Muscle of arm (tissue), 1 donor: ENCODE measurements at regions not wholly inside any gene's neighbourhood (a gene's known extent, or its start where the extent isn't known, plus 50 kb on each side); places are given as distances from the start of the nearest gene placed in this dataset.
"Not testable (repeated sequence)": the region's sequence is repeated elsewhere in the genome, so short reads cannot be mapped to it uniquely, and the experiment has no call there.

Experiments
- DNase-seq: peaks from one replicate; pipeline ENCODE4 v3.0.0-alpha.2; 2013

GRCh38 chr3:150357923-150358607 is 50.0 kb upstream of the TSC22D2 start:
- DNase-seq: no peak

DNA sequence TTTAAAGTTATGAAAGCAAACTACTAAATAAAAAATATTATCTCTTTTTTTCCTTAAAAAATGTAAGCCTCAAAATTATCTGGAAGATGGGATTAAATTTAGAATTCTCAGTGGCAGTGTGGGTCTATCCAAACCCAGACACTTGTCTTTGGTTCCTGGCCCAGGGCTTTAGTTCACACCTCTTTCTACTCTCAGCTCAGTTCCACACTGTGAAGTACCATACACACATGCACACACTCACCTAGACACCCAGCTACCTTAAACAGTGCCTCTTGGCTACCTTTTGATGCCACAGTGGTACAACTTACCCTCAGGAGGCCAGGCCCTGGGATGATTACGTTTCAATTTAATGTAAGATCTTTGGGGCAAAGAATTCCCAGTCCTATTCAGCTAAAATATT is 51.0 kb upstream of the TSC22D2 start:
- no peak for DNase-seq

DNA sequence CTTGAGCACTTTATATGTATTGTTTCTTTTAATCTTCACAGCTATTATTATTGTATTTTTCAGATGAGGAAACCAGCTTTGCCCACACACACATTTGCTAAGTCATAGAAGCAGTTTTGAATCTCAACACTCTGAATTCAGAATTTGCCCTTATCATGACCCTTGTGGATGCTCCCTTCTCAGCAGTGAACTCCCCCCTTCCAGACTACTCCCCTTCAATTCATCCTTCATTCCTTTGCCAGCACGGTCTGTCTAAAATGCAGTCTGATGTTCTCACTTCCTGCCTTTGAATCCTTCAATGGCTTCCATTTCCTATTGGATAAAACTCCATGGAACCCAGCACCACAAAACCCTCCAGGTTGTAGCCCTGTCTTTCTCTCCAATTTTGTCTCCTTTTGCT is 52.5 kb upstream of the TSC22D2 start:
- no peak for DNase-seq

DNA sequence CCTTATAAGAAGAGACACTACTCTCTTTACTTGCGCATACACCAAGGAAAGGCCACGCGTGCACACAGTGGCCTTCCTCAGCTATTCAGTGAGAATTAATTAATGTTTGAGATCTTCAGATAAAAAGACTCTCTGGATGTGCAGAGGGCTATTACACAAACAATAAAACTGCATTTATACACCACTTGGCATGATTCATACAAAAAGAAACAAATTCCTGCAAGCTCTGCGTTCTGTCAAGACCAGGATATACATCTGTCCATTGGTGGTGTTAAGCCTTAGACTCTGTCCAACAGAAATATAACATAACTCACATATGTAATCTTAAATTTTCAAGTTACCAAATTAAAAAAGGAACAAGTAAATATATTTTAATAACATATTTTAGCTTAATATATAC is 55.2 kb upstream of the TSC22D2 start:
- no peak for DNase-seq

DNA sequence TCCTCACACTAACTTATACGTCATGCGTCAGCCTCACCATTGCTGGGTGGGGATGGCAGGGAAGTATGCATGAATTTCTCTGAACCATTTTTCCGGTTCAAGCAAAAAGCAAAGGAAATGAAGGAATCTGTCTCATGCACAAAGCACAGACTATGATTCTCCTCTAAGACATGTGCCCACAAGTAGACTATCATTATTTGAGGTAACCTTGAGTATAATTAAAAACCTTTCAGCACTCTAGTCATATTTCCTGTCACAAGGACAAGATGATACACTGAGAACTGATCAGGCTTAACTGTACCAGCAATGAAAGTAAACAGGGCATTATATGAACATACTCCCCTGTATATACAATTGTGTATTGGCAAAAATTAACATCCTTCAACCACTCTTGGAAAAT is 56.7 kb upstream of the TSC22D2 start:
- DNase-seq: no peak

DNA sequence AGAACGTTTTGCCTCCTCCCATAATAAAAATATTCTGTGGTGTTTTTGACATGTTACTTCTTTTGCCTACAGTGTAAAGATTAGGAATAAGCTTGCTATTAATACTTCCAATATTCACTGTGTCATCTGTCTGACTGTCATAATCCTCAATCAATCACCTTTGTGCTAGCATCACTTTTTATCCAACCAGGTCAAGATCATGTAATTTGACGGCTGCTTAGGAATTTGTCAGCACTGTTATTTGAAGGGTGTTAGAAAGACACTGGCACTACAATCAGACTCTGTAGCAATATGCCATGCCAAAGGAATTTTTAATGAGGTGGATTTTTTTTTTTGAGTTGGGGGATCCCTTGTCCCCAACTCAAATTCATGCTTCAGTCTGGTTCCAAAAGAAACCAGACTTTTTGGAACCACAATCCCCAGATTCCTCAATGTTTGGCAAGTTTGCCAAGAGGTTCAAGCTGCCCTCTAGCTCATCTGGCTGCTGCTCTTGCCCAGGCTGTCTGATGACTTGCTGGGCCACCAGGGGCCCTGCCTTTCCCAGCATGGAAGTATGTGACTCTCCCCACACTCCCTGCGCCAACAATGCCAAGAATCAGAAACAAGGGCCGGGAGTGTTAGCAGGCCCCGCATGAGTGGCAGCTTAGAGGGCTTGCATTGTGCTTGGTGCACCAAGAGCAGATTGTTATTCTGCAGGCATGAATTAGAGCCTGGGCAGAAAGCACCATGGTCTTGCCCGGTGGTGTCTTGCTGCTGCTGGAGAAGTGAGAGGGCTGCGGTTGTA is 58.6 kb upstream of the TSC22D2 start:
- no peak for DNase-seq

DNA sequence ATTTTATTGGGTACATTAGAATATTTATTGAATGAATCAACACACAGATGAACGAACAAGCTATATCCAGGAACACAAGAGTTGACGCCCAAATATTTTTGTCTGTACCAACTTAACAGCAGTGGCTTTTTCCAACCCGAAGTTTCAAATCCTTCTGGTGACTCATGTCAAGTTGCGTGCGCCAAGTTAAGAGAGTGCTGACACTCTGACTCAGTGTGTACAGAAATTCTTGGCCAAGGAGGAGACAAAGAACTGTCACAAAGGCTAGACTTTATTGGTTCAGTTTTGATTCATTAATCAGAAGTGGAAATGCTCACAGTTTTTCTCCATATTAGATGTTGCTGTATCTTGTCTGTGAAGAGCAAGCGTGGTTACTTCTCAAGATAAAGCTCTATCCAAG is 59.6 kb upstream of the TSC22D2 start:
- DNase-seq: no peak

GRCh38 chr3:150346981-150347863 is 60.9 kb upstream of the TSC22D2 start:
- no peak for DNase-seq

- no peak for DNase-seq
Measured at GRCh38 chr3:150346266-150346665, 61.8 kb upstream of the TSC22D2 start.

DNA sequence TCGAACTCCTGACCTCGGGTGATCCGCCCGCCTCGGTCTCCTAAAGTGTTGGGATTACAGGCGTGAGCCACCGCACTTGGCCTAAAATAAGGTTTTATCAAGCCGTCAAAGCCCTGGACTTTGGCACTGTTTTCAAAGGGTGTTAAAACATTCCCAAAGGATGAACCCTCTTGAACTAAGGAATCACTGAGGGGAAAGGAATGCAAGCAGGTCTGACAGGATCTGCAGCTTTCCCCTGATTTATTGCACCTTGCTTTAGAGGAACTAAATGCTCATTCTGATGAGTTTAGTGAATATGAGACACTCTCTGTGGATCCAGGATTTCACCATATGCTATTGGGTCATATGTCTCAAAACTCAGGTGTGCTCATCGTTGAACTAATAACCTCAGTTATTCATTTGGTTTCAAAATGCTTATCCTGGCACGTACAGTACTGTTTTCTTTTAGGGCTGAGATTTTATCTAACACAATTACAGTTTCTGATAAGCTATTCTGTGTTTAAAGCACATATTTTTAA is 63.0 kb upstream of the TSC22D2 start:
- no peak for DNase-seq

DNA sequence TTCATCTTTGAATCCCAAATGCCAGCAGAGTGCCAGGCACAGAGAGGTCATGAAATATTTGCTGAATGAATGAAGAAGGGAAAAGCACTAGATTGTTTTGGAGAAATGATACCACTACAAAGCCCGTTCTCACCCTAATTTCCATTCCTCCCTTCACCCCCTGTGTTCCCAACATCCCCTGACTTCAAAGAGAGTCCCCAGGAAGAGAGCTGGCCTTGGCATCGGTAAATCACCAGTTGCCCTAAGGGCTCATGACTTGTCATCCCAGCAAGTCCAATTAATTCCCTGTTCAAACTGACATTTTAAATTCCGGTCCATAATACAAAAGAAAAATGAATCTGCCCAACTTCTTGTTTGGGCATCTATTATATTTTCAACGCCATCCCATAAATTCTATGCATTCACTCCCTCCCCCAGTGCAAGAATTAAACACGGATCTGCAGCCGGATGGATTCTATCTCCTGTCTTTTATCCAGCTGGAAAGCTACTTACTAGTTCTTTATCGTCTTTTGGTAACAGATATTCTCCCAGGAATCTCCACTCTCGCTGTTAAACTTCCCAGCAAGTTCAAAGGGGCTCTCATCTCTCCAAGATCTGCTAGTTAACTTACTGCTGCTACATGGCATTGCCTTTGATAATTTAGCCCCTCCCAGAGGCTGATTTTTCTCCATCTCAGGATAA is 63.9 kb upstream of the TSC22D2 start:
- no peak for DNase-seq

- no peak for DNase-seq
Measured at GRCh38 chr3:150342896-150343467, 65.1 kb upstream of the TSC22D2 start.

DNA sequence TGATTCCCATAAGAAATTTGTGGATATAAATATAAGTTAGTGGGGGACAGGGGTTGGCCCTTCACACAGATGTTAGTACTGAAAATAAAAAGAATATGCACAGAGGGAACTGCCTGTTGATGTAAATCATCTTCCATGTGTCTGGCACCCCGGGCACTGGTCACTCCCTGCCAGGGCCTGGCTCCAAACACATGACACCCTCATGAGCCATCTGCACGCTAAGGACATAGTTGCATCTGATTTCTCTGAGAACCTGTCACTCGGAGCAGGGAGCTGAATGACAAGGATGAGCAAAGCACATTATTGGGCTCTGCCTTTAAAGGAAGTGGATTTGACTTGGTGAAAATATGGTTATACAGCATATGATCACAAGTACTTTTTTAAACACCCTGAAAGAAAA is 66.2 kb upstream of the TSC22D2 start:
- DNase-seq: no peak

DNA sequence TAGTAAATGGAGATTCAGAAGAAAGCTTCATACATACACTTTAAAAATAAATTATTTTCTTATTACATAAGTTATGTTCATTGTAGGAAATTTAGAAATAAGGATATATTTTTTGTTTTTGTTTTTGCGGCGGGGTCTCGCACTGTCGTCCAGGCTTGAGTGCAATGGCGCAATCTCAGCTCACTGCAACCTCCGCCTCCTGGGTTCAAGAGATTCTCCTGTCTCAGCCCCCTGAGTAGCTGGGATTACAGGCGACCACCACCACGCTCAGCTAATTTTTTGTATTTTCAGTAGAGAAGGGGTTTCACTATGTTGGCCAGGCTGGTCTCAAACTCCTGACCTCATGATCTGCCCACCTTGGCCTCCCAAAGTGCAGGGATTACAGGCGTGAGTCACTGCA is 71.7 kb upstream of the TSC22D2 start:
- not testable (repeated sequence) for DNase-seq

DNA sequence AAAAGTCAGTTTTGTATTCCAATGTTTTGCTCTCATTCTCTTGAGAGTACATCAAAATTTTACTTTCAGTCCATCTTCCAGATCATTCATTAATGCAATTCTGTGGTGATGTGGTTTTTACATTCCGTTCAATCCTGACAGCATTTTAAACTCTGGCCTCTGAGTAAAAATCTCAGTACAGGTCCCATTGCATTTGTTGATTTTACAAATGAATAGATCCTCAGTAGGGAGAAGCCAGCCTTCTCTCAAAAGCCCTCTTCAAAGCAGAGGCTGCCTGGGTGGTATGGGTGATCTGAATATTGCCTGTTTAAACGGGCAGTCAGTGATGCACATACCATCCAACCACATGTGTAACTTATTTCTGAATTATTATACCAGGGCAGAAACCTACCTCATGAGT is 72.5 kb upstream of the TSC22D2 start:
- DNase-seq: no peak

DNA sequence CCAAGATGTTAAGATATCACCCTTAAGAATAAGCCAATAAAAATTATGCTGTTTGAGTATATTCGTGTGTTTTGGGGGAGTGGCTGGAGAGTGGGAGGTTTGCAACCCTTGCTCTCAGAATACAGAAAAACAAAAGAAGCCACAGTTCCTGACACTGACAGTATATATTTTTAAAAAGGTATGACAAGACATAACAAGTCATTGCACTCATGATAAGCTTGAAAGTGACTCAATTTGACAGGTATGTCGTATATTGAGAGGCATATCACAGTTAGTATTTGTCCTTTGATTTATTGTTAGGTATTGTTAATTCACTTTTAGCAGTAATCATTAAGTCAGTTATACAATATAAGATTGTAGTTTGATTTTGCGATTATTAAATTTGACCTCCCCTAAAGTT is 73.1 kb upstream of the TSC22D2 start:
- DNase-seq: no peak

DNA sequence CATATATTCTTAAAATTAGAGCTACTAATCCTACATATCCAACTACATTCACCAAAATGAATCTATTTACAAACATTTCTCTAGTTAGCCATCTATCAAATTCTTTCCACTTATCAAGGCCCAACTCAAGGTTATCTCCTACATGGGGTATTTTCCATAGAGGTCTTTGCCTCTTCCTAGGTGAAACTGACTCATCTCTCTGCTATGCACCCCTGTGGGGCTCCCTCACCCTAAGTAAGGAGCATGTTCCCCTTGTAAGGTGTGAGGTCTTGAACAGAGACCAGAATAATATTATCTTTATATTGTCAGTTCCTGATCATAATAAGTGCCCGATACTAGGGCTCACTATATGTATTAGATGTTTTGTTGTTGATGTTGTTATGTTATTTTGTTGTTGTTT is 74.6 kb upstream of the TSC22D2 start:
- no peak for DNase-seq

DNA sequence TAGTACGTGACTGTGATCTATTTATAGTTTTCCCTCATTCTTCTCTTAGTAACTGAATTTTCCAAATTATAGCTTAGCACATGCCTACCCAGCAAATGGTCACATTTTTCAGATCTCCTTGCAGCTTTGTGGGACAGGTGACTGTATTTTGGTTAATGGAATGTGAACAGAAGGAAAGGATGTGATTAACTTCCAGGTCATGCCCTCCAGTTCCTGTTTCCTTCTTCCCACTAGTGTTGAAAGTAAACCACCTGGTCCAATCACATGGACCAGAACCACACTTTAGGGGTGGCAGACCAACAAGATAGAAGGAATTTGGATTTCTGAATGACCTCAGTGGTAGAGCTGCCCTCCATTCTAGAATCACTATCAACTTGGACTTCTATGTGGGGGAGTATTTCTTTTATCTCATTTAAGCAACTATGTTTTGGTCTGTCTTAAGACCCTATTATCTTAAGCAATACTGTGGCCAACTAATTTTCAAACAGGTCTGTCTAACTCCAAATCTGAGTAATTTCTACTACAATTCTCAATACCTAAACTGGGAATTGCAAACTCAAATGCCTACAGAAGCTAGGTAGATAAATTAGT is 76.0 kb upstream of the TSC22D2 start:
- DNase-seq: no peak

DNA sequence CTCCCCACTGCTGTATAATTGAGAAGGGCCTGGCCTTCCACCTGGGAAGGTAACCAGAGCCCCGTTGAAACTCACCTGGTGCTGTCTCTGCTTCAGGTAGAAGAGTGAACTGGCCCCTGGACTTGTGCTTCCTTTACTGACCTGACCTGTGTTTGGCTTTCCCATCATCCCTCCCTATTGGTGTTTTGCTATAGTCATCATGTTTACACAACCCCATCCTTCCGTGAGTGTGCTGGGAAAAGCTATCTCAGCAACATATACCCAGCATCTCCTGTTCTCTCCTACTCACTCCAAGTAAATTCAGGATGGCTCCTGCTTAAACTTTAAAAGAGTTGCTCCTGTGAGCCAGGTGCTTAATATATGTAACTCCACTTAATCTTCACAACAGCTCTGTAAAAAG is 77.2 kb upstream of the TSC22D2 start:
- DNase-seq: no peak

- DNase-seq: no peak
Measured at GRCh38 chr3:150330174-150330573, 77.9 kb upstream of the TSC22D2 start.

GRCh38 chr3:150329408-150329807 is 78.7 kb upstream of the TSC22D2 start:
- DNase-seq: no peak
